ENCODE measurements at regions not wholly inside any gene's neighbourhood (a gene's known extent, or its start where the extent isn't known, plus 50 kb on each side); places are given as distances from the start of the nearest gene placed in this dataset.

- Histone ChIP-seq H3K9me3 (no peaks in the 10 kb centered on the region), H3K27me3 (no peaks in the 10 kb centered on the region), H3K4me3 (peak overlapping the region in 10 of 12 donors; percentile 39 to 84 (median 74)), H3K27ac (peak overlapping the region; percentile 97 to 100 (median 100)), H3K36me3 (no peaks in the 10 kb centered on the region), H3K4me1 (peaks cover 0 to 16% (median 6%) of the 10 kb centered on the region in 12 donors)
- whole genome bisulfite sequencing, 4 donors, result 88 to 94% (median 88%) methylated on average over 17 to 18 of the region's 18 CpGs
- intact Hi-C loops (cut with DNase I), result loop anchor here in 1 of 10 donors (5.0 kb wide), 1 partner anchor 132 kb away; the partner anchor contains the start of gene KRAS
- DNase-seq, result no peak
- TF ChIP-seq CTCF (IDR thresholded peaks at IDR 0.05) (no peak), POLR2A (IDR thresholded peaks at IDR 0.05) (no peak)
- no peak for ATAC-seq
Measured at GRCh38 chr12:25384038-25384892, 133.5 kb upstream of the KRAS start.

- no peaks in the 10 kb centered on the region for H3K36me3 ChIP-seq
- no peak overlapping the region for H3K27ac ChIP-seq
- no peak for DNase-seq
- 79 to 85% (median 81%) methylated on average over 7 of the region's 7 CpGs for WGBS, 4 donors
- intact Hi-C loops (cut with DNase I), result loop anchor here in 2 of 10 donors (2.0 to 5.0 kb wide), 2 partner anchors 130 to 132 kb away; partner anchors contain the start of gene KRAS (in 2 of the 2)
- H3K4me3 ChIP-seq, result no peak overlapping the region
- peaks cover 0 to 16% (median 7%) of the 10 kb centered on the region in 12 donors for H3K4me1 ChIP-seq
- TF ChIP-seq CTCF (IDR thresholded peaks at IDR 0.05) (no peak), POLR2A (IDR thresholded peaks at IDR 0.05) (no peak)
- H3K9me3 ChIP-seq, result no peaks in the 10 kb centered on the region
- no peak for ATAC-seq
- no peaks in the 10 kb centered on the region for H3K27me3 ChIP-seq
Measured at GRCh38 chr12:25382311-25383106, 131.8 kb upstream of the KRAS start.

- Histone ChIP-seq H3K27ac (peak overlapping the region in 1 of 12 donors; percentile 13), H3K4me1 (peaks cover 0 to 20% (median 0%) of the 10 kb centered on the region in 12 donors), H3K9me3 (no peaks in the 10 kb centered on the region), H3K4me3 (no peak overlapping the region), H3K27me3 (no peaks in the 10 kb centered on the region), H3K36me3 (no peaks in the 10 kb centered on the region)
- ATAC-seq (no peak), DNase-seq (no peak)
- TF ChIP-seq CTCF (IDR thresholded peaks at IDR 0.05) (no peak), POLR2A (IDR thresholded peaks at IDR 0.05) (no peak)
- WGBS, 4 donors, result 68 to 74% (median 72%) methylated on average over 5 of the region's 5 CpGs
- intact Hi-C loops (cut with DNase I), result no loop called here
Measured at GRCh38 chr12:25377469-25378177, 126.9 kb upstream of the KRAS start.
